ENCODE measurements at regions not wholly inside any gene's neighbourhood (a gene's known extent, or its start where the extent isn't known, plus 50 kb on each side); places are given as distances from the start of the nearest gene placed in this dataset.

GRCh38 chr7:86943447-86943846, 116.0 kb downstream of the ELAPOR2 start:
- no peak for DNase-seq (ENCODE audit: low read depth)
- H3K4me3 ChIP-seq (ENCODE audit: low read length) = no peak overlapping the region
- TF ChIP-seq CTCF (conservative IDR thresholded peaks at IDR 0.05; ENCODE audit: low read length) = no peak

GRCh38 chr7:86942995-86943394, 116.5 kb downstream of the ELAPOR2 start:
- no peak for DNase-seq (ENCODE audit: low read depth)
- H3K4me3 ChIP-seq (ENCODE audit: low read length) = no peak overlapping the region
- TF ChIP-seq CTCF (conservative IDR thresholded peaks at IDR 0.05; ENCODE audit: low read length) = no peak

- no peak for TF ChIP-seq CTCF (conservative IDR thresholded peaks at IDR 0.05; ENCODE audit: low read length)
- no peak for DNase-seq (ENCODE audit: low read depth)
- H3K4me3 ChIP-seq (ENCODE audit: low read length) = no peak overlapping the region
Observed at GRCh38 chr7:86942081-86942480, 117.4 kb downstream of the ELAPOR2 start.

GRCh38 chr7:86939197-86939814, 120.1 kb downstream of the ELAPOR2 start:
- TF ChIP-seq CTCF (conservative IDR thresholded peaks at IDR 0.05; ENCODE audit: low read length) = peak; percentile 83
- no peak overlapping the region for H3K4me3 ChIP-seq (ENCODE audit: low read length)
- DNase-seq (ENCODE audit: low read depth) = peak; percentile 63

- no peak for DNase-seq (ENCODE audit: low read depth)
- TF ChIP-seq CTCF (conservative IDR thresholded peaks at IDR 0.05; ENCODE audit: low read length) = no peak
- no peak overlapping the region for H3K4me3 ChIP-seq (ENCODE audit: low read length)
Observed at GRCh38 chr7:86937363-86937878, 122.0 kb downstream of the ELAPOR2 start.

- no peak overlapping the region for H3K4me3 ChIP-seq (ENCODE audit: low read length)
- no peak for DNase-seq (ENCODE audit: low read depth)
- TF ChIP-seq CTCF (conservative IDR thresholded peaks at IDR 0.05; ENCODE audit: low read length) = no peak
Observed at GRCh38 chr7:86933295-86933845, 126.1 kb downstream of the ELAPOR2 start.

- TF ChIP-seq CTCF (conservative IDR thresholded peaks at IDR 0.05; ENCODE audit: low read length) = peak; percentile 16
- H3K4me3 ChIP-seq (ENCODE audit: low read length) = no peak overlapping the region
- peak; percentile 98 for DNase-seq (ENCODE audit: low read depth)
Observed at GRCh38 chr7:86932038-86932512, 127.4 kb downstream of the ELAPOR2 start.
